ENCODE measurements at regions not wholly inside any gene's neighbourhood (a gene's known extent, or its start where the extent isn't known, plus 50 kb on each side); places are given as distances from the start of the nearest gene placed in this dataset.
A peak's percentile ranks its signal among the peaks of the same experiment; 100 is the strongest.
"Not testable (repeated sequence)": the region's sequence is repeated elsewhere in the genome, so short reads cannot be mapped to it uniquely, and the experiment has no call there.

DNA sequence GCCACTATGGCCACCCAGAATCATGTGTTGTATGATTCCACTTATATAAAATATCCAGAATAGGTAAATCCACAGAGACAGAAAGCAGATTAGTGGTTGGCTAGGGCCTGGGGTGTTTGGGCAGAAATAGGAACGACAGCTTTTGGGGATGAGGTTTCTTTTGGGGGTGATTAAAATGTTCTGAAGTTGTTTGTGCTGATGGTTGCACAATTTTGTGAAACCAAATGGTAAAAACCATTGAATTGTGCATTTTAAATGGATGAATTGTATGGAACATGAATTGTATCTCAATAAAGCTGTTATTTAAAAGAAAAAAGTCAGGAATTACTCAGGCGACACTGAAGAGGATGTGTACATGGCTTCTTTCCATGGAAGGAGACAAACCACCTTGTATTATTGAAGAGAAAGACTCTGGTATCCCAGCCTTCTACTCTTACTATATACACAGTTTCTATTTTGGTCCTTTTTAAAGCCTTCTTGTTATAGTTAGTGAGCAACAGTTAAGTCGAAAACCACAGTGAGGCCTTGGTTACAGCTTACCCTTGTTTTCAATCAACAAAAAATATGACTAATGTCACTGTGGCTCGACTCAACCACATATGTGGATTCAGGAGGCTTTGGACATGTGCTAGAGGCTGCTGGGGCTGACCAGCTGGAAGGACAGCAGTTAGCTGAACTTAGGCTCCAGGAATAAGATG, 57.1 kb upstream of the KMT2E start:
- peak; percentile 63 to 67 for DNase-seq

DNA sequence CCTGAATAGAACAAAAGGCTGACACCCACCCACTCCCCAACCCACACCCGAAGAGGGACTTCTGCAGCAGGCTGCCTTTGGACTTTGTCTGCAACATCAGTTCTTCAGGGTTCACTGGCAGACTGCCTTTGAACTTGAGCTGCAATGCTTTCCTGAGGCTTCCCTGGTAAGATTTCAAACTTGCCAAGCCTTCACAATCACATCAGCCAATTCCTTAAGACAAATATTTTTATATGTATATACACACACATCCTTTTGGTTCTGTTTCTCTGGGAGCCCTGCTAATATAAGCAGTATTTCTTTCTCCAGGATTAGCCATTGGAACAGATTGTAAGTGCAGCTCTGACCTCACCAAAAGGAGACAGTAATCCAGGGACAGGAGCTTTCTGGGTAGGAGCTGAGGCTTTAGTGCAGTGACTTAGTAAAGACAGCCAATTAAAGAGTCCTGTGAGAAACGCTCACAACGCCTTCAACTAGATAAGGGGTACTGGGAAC, 55.6 kb upstream of the KMT2E start:
- no peak for DNase-seq

DNA sequence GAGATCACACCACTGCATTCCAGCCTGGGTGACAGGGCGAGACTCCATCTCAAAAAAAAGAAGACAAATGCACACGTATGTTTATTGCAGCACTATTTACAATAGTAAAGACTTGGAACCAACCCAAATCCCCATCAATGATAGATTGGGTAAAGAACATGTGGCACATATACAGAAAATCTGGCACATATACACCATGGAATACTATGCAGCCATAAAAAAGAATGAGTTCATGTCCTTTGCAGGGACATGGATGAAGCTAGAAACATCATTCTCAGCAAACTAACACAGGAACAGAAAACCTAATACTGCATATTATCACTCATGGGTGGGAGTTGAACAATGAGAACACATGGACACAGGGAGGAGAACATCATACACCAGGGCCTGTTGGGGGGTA, 54.5 kb upstream of the KMT2E start:
- not testable (repeated sequence) for DNase-seq

DNA sequence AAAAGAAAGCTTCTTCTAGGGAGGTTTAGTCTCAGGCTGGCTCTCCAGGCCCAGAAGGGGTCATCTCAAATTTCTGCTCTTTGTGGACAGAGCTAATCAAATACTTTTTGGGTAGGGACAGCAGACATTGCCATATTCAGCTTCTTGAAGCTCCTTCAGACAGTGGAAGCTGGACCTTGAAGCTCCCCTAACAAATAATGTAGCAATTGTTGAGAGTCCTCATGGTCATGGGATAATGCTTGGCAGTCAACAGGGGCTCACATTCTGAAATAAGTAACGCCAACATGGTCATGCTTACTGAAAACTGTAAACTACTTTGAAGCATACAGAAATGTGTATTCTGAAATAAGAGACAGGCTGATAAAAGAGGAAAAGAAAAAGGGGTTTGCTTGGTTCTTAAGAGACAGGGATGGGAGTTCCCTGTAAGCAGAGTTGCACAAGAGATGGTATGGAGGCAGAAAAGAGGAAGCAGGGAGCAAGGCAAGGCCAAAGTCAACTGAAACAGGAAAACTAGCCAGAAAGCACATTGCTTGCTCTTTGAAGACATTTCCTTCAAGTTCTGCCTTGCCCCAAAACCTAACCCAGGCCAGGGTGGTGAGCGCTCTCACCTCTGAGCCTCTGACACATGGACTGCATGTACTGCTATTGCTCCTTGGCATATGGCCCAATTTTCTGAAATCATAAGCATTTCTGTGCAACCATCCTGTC, 53.1 kb upstream of the KMT2E start:
- DNase-seq = peak; percentile 22 to 69

DNA sequence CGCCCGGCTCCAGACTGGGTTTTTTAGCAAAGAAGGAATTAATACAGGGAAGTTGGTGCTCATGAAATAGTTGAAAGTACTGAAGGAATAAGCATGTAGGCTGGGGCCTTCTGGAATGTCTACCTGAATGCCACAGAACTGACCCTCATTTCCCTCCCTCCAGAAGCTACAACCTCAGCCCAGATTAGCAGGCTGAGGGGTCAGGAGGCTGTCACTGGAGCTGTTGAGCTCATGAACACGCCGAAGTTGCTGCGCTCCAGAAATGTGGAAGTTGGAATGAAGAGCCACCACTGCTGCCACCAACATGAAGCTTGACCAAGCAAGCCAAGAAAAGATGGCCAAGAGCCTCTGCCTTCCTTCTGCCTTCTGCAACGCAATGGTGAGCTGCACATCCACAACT, 52.2 kb upstream of the KMT2E start:
- DNase-seq = no peak

DNA sequence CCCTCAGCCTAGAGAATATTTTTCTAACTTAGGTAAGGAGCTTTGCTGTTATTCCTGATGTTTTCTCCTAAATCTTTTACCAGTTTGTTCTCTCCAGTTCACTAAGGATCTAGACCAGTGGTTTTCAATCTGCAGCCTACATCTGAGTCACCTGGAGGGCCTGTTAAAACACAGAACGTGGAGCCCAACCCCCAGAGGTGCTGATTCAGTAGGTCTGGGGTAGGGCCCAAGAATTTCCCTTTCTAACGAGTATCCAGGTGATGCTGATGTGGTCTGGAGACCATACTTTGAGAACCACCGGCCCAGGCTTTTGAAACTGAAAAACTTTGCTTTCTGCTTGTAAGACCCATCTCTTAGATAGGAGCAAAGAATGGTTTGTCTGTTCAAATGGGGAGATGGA, 51.2 kb upstream of the KMT2E start:
- DNase-seq = no peak

DNA sequence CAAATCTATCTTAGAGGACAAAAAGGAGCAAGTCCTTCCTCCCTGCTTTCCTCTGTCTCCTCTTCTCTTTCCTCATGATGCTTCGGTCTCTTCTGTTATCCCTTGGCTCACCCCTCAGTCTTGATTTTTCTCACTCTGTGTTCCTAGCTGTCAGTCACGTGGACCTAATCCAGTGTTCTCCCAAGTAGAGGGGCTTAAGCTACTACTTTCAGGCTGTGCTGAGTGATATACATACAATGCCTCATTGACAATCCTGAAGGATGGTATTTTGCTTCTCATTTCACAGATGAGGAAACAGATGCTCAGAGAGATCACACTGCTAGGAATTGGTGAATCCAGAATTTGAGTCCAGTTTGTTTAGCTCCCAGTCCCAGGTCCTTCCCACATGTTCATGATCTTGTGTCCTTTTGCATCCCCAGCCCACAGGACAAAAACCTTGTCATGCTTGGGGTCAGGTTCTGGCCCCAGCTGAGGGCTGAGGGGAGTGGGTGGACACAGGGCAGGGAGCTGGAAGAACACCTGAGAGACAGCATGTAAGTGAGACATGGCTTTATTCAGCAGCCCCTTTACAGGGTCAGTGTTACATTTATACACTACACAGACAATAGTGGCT, 50.5 kb upstream of the KMT2E start:
- DNase-seq = no peak

DNA sequence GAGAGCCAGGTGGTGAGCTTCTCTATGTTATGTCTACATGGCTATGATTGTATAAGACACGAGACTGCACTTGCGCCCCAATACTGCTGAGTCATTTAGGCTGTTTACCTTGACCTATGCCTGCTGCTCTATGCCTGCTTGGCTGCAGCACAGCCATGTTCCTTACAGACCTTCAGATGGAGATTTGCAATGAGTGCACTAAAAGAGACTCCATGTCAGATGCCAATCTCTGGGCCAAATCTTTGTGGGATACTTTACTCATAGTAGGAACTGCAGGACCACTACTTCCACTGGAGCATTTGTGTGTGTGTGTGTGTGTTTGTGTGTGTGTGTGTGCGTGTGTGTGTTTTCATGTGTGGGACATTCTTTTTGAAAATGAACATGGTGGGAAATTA, 50.0 kb upstream of the KMT2E start:
- no peak for DNase-seq

Data from CD4-positive, alpha-beta T cell treated with Interleukin-4 for 1 hour (primary cell).